ENCODE measurements at regions not wholly inside any gene's neighbourhood (a gene's known extent, or its start where the extent isn't known, plus 50 kb on each side); places are given as distances from the start of the nearest gene placed in this dataset.

- in situ Hi-C loops (cut with MboI; ENCODE audit: low sequenced_read_pairs, unreplicated experiment), result no loop called here
- no peak for DNase-seq (ENCODE audit: low spot score)
Measured at GRCh38 chr2:5074733-5075132, 617.5 kb upstream of the SOX11 start.

DNA sequence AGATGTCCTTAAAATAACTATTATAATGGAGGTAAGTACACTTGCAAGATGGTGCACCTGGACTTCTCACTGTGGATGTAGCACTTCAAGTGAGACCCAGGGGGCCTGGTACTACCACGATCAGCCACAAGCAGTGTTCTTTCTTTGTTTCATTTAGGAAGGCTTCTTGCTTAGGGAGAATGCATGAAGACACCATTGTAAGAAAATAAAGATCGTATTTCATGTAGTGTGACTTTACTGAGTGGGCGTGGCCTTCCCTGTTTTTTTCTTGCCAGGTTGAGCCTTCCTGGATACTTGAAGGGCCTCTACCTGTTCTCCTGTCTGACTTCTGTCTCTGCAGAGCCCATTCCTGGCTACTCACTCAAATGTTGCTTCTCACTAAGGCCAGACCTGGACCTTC is 615.6 kb upstream of the SOX11 start:
- in situ Hi-C loops (cut with MboI; ENCODE audit: low sequenced_read_pairs, unreplicated experiment), result no loop called here
- DNase-seq (ENCODE audit: low spot score), result no peak
- no peak for TF ChIP-seq CTCF (IDR thresholded peaks at IDR 0.05; ENCODE audit: borderline replicate concordance, control extremely low read depth, extremely low read depth, insufficient read depth, missing control alignments)

More at GRCh38 chr2:5074733-5075132, 617.5 kb upstream of the SOX11 start:
- no peak for TF ChIP-seq CTCF (IDR thresholded peaks at IDR 0.05; ENCODE audit: borderline replicate concordance, control extremely low read depth, extremely low read depth, insufficient read depth, missing control alignments)

DNA sequence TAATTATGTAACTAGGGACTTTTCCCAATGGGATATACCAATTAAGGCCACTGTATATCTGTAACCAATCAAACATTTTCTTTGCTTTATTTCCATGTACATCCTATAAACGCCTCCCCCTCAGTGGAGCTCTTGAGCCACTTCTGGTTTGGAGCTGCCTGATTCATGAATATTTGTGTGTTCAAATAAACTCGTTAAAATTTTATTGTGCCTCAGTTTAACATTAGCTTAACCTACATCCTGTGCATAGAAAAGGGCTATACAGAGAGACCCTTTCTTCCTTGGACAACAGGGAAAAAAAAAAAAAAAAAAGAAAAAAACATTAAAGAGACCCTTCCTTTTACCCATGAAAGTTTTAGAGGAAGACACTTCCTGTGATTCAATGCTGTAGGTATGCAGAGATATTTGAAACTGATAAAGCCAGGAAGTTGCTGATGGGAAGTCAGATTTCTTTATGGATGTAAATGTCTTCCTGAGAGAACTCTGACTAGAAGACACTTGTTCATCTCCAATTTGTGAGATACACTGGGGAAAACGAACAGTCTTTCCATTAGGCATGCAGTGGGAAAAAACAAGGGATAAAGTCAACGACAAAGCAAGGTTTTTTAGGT is 614.6 kb upstream of the SOX11 start:
- in situ Hi-C loops (cut with MboI; ENCODE audit: low sequenced_read_pairs, unreplicated experiment), result no loop called here
- no peak for DNase-seq (ENCODE audit: low spot score)
- TF ChIP-seq CTCF (IDR thresholded peaks at IDR 0.05; ENCODE audit: borderline replicate concordance, control extremely low read depth, extremely low read depth, insufficient read depth, missing control alignments), result no peak

GRCh38 chr2:5083402-5083801 is 608.8 kb upstream of the SOX11 start:
- in situ Hi-C loops (cut with MboI; ENCODE audit: low sequenced_read_pairs, unreplicated experiment), result no loop called here
- TF ChIP-seq CTCF (IDR thresholded peaks at IDR 0.05; ENCODE audit: borderline replicate concordance, control extremely low read depth, extremely low read depth, insufficient read depth, missing control alignments), result no peak
- no peak for DNase-seq (ENCODE audit: low spot score)

DNA sequence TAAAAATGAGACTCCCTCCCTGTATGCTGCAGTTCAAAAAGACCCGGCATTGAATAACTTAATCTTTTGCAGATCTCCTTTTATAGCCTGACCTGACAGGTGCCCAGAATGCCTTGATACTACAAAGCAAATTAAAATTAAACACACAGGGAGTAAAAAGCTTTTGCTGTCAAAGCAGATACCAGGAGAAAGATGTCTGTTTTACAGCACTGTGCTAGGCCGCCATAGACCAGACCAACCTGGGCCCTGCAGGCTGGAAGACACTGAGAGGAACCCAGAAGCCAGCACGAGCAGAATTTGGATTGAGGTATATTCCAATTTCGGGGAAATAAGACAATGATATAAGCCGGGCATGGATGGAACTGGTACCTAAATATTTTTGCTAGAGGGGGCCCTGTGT is 602.8 kb upstream of the SOX11 start:
- DNase-seq (ENCODE audit: low spot score), result no peak
- TF ChIP-seq CTCF (IDR thresholded peaks at IDR 0.05; ENCODE audit: borderline replicate concordance, control extremely low read depth, extremely low read depth, insufficient read depth, missing control alignments), result no peak
- in situ Hi-C loops (cut with MboI; ENCODE audit: low sequenced_read_pairs, unreplicated experiment), result no loop called here

GRCh38 chr2:5093056-5093455 is 599.1 kb upstream of the SOX11 start:
- TF ChIP-seq CTCF (IDR thresholded peaks at IDR 0.05; ENCODE audit: borderline replicate concordance, control extremely low read depth, extremely low read depth, insufficient read depth, missing control alignments), result no peak
- in situ Hi-C loops (cut with MboI; ENCODE audit: low sequenced_read_pairs, unreplicated experiment), result no loop called here
- DNase-seq (ENCODE audit: low spot score), result no peak
